ENCODE measurements at regions not wholly inside any gene's neighbourhood (a gene's known extent, or its start where the extent isn't known, plus 50 kb on each side); places are given as distances from the start of the nearest gene placed in this dataset.

- TF ChIP-seq, protein P1, sequence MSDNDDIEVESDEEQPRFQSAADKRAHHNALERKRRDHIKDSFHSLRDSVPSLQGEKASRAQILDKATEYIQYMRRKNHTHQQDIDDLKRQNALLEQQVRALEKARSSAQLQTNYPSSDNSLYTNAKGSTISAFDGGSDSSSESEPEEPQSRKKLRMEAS (IDR thresholded peaks at IDR 0.05; ENCODE audit: low read depth, low read length) = no peak
- TF ChIP-seq POLR2A (IDR thresholded peaks at IDR 0.05; ENCODE audit: low read depth, low read length) (no peak), NFXL1 (IDR thresholded peaks at IDR 0.05; ENCODE audit: borderline replicate concordance) (no peak), CTCF (IDR thresholded peaks at IDR 0.05 in 2 of 3, conservative IDR thresholded peaks at IDR 0.05 in 1 of 3; ENCODE audit: control insufficient read depth in 2 of 3, extremely low read depth in 1 of 3, insufficient read depth in 1 of 3, low read depth in 3 of 3, low read length in 3 of 3) (no peak), EZH2 (IDR thresholded peaks at IDR 0.05; ENCODE audit: borderline replicate concordance, control insufficient read depth, low read depth, low read length) (no peak), JUND (IDR thresholded peaks at IDR 0.05; ENCODE audit: low read depth, low read length) (no peak), USF1 (IDR thresholded peaks at IDR 0.05; ENCODE audit: borderline replicate concordance, extremely low read length, insufficient read depth, low read depth, low read length) (no peak)
- TF ChIP-seq, protein P2, sequence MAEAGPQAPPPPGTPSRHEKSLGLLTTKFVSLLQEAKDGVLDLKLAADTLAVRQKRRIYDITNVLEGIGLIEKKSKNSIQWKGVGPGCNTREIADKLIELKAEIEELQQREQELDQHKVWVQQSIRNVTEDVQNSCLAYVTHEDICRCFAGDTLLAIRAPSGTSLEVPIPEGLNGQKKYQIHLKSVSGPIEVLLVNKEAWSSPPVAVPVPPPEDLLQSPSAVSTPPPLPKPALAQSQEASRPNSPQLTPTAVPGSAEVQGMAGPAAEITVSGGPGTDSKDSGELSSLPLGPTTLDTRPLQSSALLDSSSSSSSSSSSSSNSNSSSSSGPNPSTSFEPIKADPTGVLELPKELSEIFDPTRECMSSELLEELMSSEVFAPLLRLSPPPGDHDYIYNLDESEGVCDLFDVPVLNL (IDR thresholded peaks at IDR 0.05; ENCODE audit: low read depth, low read length) = no peak
These were observed 64.2 kb upstream of the SVIL start for GRCh38 chr10:29698773-29699490.
